Effector memory CD8-positive, alpha-beta T cell (primary cell): ENCODE measurements at regions not wholly inside any gene's neighbourhood (a gene's known extent, or its start where the extent isn't known, plus 50 kb on each side); places are given as distances from the start of the nearest gene placed in this dataset.

Experiments used
- ATAC-seq: fragments of 150-1000 bp; cut with Tn5 transposase; replicated peaks from 2 replicates; pipeline ENCODE4 v1.10.0; 2021; ENCODE audit warnings: mild to moderate bottlenecking, moderate library complexity
- DNase-seq, 3 experiments: peaks; one replicate each; pipeline ENCODE4 v3.0.0; 2021
- H3K27ac Mint-ChIP-seq, 2 donors: one replicate each; pipeline ENCODE4 v1.8.0; 2022; ENCODE audit warnings: mild to moderate bottlenecking in 2 of 2, mixed read lengths in 2 of 2, moderate library complexity in 2 of 2
- H3K27me3 Mint-ChIP-seq, 2 donors: one replicate each; pipeline ENCODE4 v1.8.0; 2022; ENCODE audit warnings: mixed read lengths in 2 of 2
- H3K36me3 Mint-ChIP-seq: one replicate; pipeline ENCODE4 v1.8.0; 2022; ENCODE audit warnings: mild to moderate bottlenecking, moderate library complexity, mixed read lengths; ENCODE audit not compliant: insufficient read depth
- H3K4me1 Mint-ChIP-seq, 2 donors: one replicate each; pipeline ENCODE4 v1.8.0; 2022; ENCODE audit warnings: low read depth in 2 of 2, mixed read lengths in 2 of 2
- H3K4me3 Mint-ChIP-seq, 2 donors: one replicate each; pipeline ENCODE4 v1.8.0; 2022; ENCODE audit warnings: mild to moderate bottlenecking in 2 of 2, mixed read lengths in 2 of 2, moderate library complexity in 2 of 2
- H3K9me3 Mint-ChIP-seq, 2 donors: one replicate each; pipeline ENCODE4 v1.8.0; 2022; ENCODE audit warnings: mixed read lengths in 2 of 2

- no peak for ATAC-seq
- Mint-ChIP-seq H3K27ac (no peak overlapping the region), H3K9me3 (peaks cover 2 to 8% of the 10 kb centered on the region in 2 donors), H3K4me3 (no peak overlapping the region), H3K27me3 (peaks cover 44 to 52% of the 10 kb centered on the region in 2 donors), H3K36me3 (no peaks in the 10 kb centered on the region), H3K4me1 (no peaks in the 10 kb centered on the region)
- DNase-seq = no peak
These were observed 77.9 kb upstream of the MVB12B start for GRCh38 chr9:126248680-126249079.

GRCh38 chr9:126261584-126262356 lies 64.9 kb upstream of the MVB12B start:
- DNase-seq (no peak), ATAC-seq (no peak)
- Mint-ChIP-seq H3K36me3 (no peaks in the 10 kb centered on the region), H3K4me1 (no peaks in the 10 kb centered on the region), H3K27ac (no peak overlapping the region), H3K9me3 (no peaks in the 10 kb centered on the region), H3K4me3 (no peak overlapping the region), H3K27me3 (peaks cover 65 to 67% of the 10 kb centered on the region in 2 donors)

- no peak overlapping the region for H3K4me3 Mint-ChIP-seq
- no peaks in the 10 kb centered on the region for H3K36me3 Mint-ChIP-seq
- H3K27ac Mint-ChIP-seq = no peak overlapping the region
- H3K27me3 Mint-ChIP-seq = peaks cover 56 to 62% of the 10 kb centered on the region in 2 donors
- ATAC-seq (no peak), DNase-seq (no peak)
- no peaks in the 10 kb centered on the region for H3K4me1 Mint-ChIP-seq
- H3K9me3 Mint-ChIP-seq = no peaks in the 10 kb centered on the region
These were observed 63.9 kb upstream of the MVB12B start for GRCh38 chr9:126262738-126263137.

GRCh38 chr9:126270556-126270955 lies 56.1 kb upstream of the MVB12B start:
- Mint-ChIP-seq H3K9me3 (no peaks in the 10 kb centered on the region), H3K27me3 (peaks cover 13 to 23% of the 10 kb centered on the region in 2 donors), H3K4me3 (no peak overlapping the region), H3K27ac (no peak overlapping the region), H3K4me1 (no peaks in the 10 kb centered on the region), H3K36me3 (no peaks in the 10 kb centered on the region)
- DNase-seq = no peak
- no peak for ATAC-seq

GRCh38 chr9:126275386-126276001 lies 51.1 kb upstream of the MVB12B start:
- no peaks in the 10 kb centered on the region for H3K4me1 Mint-ChIP-seq
- no peak overlapping the region for H3K27ac Mint-ChIP-seq
- H3K27me3 Mint-ChIP-seq = peaks cover 37 to 53% of the 10 kb centered on the region in 2 donors

GRCh38 chr9:126276056-126276728 lies 50.4 kb upstream of the MVB12B start:
- no peak overlapping the region for H3K4me3 Mint-ChIP-seq
- H3K27me3 Mint-ChIP-seq = peaks cover 40 to 56% of the 10 kb centered on the region in 2 donors
- H3K4me1 Mint-ChIP-seq = no peaks in the 10 kb centered on the region
- no peaks in the 10 kb centered on the region for H3K36me3 Mint-ChIP-seq
- DNase-seq (no peak), ATAC-seq (no peak)
- no peaks in the 10 kb centered on the region for H3K9me3 Mint-ChIP-seq
- no peak overlapping the region for H3K27ac Mint-ChIP-seq

More at GRCh38 chr9:126275386-126276001, 51.1 kb upstream of the MVB12B start:
- DNase-seq (no peak), ATAC-seq (no peak)
- H3K4me3 Mint-ChIP-seq = no peak overlapping the region
- H3K9me3 Mint-ChIP-seq = no peaks in the 10 kb centered on the region
- H3K36me3 Mint-ChIP-seq = no peaks in the 10 kb centered on the region
